ENCODE measurements at regions not wholly inside any gene's neighbourhood (a gene's known extent, or its start where the extent isn't known, plus 50 kb on each side); places are given as distances from the start of the nearest gene placed in this dataset.

DNA sequence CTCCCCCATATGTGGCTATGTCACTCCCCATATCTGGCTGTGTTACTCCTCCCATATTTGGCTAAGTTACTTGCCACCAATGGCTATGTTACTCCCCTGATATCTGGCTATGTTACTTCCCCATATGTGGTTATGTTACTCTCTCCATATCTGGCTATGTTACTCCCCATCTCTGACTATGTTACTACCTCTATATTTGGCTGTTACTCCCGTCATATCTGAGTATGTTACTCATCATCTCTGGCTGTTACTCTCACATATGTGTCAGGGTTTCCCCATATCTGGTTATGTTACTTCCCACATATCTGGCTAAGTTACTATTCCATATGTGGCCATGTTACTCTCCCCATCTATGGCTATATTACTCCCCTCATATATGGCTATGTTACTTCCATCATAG, 50.3 kb upstream of the MAP10 start:
- TF ChIP-seq ZFX (IDR thresholded peaks at IDR 0.05), result no peak
- TF ChIP-seq, protein P1, sequence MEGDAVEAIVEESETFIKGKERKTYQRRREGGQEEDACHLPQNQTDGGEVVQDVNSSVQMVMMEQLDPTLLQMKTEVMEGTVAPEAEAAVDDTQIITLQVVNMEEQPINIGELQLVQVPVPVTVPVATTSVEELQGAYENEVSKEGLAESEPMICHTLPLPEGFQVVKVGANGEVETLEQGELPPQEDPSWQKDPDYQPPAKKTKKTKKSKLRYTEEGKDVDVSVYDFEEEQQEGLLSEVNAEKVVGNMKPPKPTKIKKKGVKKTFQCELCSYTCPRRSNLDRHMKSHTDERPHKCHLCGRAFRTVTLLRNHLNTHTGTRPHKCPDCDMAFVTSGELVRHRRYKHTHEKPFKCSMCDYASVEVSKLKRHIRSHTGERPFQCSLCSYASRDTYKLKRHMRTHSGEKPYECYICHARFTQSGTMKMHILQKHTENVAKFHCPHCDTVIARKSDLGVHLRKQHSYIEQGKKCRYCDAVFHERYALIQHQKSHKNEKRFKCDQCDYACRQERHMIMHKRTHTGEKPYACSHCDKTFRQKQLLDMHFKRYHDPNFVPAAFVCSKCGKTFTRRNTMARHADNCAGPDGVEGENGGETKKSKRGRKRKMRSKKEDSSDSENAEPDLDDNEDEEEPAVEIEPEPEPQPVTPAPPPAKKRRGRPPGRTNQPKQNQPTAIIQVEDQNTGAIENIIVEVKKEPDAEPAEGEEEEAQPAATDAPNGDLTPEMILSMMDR (conservative IDR thresholded peaks at IDR 0.05), result no peak
- no peak overlapping the region for H3K27ac ChIP-seq

Measured in C4-2B (cell line).